Breast epithelium (tissue), 4 donors: ENCODE measurements at regions not wholly inside any gene's neighbourhood (a gene's known extent, or its start where the extent isn't known, plus 50 kb on each side); places are given as distances from the start of the nearest gene placed in this dataset.

Source experiments
- DNase-seq, 2 donors: peaks; one replicate each; pipeline ENCODE4 v3.0.0-alpha.2; 2019; ENCODE audit warnings: low spot score in 2 of 2
- H3K27ac ChIP-seq, 2 donors: fragments of 200-600 bp; sonication (generic) in 1 of 2; one replicate each; pipeline ENCODE4 v1.5.1; 2016 to 2019; ENCODE audit warnings: mild to moderate bottlenecking in 1 of 2
- H3K27me3 ChIP-seq, 2 donors: fragments of 200-600 bp; sonication (generic) in 1 of 2; one replicate each; pipeline versions ENCODE4 v1.5.1 to v1.6.0; 2017 to 2019; ENCODE audit warnings: control low read depth in 1 of 2, mild to moderate bottlenecking in 1 of 2
- H3K36me3 ChIP-seq: fragments of 200-600 bp; one replicate; pipeline ENCODE4 v1.5.1; 2019
- H3K4me1 ChIP-seq, 2 donors: fragments of 200-600 bp; sonication (generic); one replicate each; pipeline ENCODE4 v1.5.1; 2016 to 2019; ENCODE audit warnings: control low read depth in 1 of 2
- H3K4me3 ChIP-seq, 3 donors: fragments of 200-600 bp; sonication (generic); 1 replicate in 2 of 3; 2 replicates in 1 of 3; pipeline ENCODE4 v1.5.1; 2016 to 2019; ENCODE audit warnings: mild to moderate bottlenecking in 3 of 3, moderate library complexity in 2 of 3
- H3K9me3 ChIP-seq, 2 donors: fragments of 200-600 bp; sonication (generic) in 1 of 2; one replicate each; pipeline ENCODE4 v1.5.1; 2016 to 2019; ENCODE audit warnings: control low read depth in 1 of 2
- POLR2A ChIP-seq: fragments of 450-650 bp; IDR thresholded peaks from one replicate; pipeline ENCODE4 v1.6.1; 2016; ENCODE audit warnings: antibody characterized with exemption, mild to moderate bottlenecking, moderate library complexity
- POLR2AphosphoS5 ChIP-seq, 3 donors: sonication (generic); formaldehyde crosslinking; IDR thresholded peaks; one replicate each; pipeline ENCODE4 v1.6.1; 2017; ENCODE audit warnings: antibody characterized with exemption in 3 of 3
- intact Hi-C: fragments of 100-400 bp; cut with DNase I; formaldehyde crosslinking; loops from one replicate; pipeline ENCODE4 v1.15.1; 2023; ENCODE audit warnings: low total_unique reads
- TF ChIP-seq, protein P1 (sequence below), 3 donors: fragments of 450-650 bp; IDR thresholded peaks; one replicate each; pipeline ENCODE4 v1.5.1; 2016 to 2017; ENCODE audit warnings: antibody characterized with exemption in 3 of 3, mild to moderate bottlenecking in 3 of 3, moderate library complexity in 3 of 3

DNA sequence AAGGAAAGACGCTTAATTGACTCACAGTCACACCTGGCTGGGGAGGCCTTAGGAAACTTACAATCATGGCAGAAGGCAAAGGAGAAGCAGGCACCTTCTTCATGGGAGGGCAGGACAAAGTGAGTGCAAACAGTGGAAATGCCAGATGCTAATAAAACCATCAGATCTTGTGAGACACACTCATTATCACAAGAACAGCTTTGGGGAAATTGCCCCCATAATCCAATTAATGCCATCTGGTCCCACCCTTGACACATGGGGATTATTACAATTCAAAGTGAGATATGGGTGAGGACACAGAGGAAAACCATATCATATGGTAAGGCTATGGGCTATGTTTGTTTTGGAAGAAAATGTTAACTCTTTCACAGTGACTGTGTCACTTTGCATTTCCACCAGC, 1272.5 kb upstream of the CELF2 start:
- Histone ChIP-seq H3K4me1 (no peaks in the 10 kb centered on the region), H3K9me3 (no peaks in the 10 kb centered on the region), H3K36me3 (no peaks in the 10 kb centered on the region), H3K27me3 (no peaks in the 10 kb centered on the region), H3K27ac (no peak overlapping the region), H3K4me3 (no peak overlapping the region)
- DNase-seq, result no peak
- intact Hi-C loops, result no loop called here
- TF ChIP-seq, protein P1, sequence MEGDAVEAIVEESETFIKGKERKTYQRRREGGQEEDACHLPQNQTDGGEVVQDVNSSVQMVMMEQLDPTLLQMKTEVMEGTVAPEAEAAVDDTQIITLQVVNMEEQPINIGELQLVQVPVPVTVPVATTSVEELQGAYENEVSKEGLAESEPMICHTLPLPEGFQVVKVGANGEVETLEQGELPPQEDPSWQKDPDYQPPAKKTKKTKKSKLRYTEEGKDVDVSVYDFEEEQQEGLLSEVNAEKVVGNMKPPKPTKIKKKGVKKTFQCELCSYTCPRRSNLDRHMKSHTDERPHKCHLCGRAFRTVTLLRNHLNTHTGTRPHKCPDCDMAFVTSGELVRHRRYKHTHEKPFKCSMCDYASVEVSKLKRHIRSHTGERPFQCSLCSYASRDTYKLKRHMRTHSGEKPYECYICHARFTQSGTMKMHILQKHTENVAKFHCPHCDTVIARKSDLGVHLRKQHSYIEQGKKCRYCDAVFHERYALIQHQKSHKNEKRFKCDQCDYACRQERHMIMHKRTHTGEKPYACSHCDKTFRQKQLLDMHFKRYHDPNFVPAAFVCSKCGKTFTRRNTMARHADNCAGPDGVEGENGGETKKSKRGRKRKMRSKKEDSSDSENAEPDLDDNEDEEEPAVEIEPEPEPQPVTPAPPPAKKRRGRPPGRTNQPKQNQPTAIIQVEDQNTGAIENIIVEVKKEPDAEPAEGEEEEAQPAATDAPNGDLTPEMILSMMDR (IDR thresholded peaks at IDR 0.05), result no peak

DNA sequence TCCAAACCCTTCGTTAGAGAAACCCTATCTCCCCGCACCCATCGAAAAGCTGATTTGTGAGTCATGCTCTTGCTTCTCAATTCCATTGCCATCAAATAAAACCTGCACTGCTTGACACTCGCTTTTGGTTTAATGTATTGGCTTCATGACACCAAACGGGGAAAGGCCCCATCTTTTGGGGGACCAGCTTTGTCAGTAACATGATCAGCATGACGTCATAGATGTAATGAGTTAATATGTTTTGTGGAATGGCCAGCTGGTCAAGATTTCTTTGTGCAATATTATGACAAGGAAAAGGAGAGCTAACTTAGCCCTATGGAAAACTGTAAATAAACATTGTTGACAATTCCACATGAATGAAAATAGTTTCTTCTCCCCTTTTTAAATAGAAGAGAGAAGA, 1260.5 kb upstream of the CELF2 start:
- no peaks in the 10 kb centered on the region for H3K36me3 ChIP-seq
- H3K9me3 ChIP-seq, result no peaks in the 10 kb centered on the region
- no peaks in the 10 kb centered on the region for H3K4me1 ChIP-seq
- H3K27me3 ChIP-seq, result no peaks in the 10 kb centered on the region
- no peak overlapping the region for H3K27ac ChIP-seq
- no peak overlapping the region for H3K4me3 ChIP-seq
- intact Hi-C loops, result no loop called here
- no peak for DNase-seq
- TF ChIP-seq, protein P1 (IDR thresholded peaks at IDR 0.05), result no peak
- TF ChIP-seq POLR2A, result no peak
- TF ChIP-seq POLR2AphosphoS5 (IDR thresholded peaks at IDR 0.05), result no peak

DNA sequence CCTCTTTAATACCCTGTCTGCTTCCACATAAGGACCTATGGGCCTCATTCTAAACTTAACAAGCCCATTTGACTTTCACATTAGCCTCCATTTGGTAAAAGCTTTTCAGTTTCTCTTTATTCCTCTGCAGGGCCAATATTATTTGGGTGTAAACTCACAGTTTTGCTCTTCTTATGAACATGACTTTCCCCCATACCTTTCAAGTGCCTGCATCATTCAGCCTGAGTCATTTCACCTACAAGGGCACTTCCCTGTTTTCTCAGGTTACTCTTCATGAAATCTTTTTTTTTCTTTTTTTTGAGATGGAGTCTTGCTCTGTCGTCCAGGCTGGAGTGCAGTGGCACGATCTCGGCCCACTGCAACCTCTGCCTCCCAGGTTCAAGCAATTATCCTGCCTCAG, 1258.1 kb upstream of the CELF2 start:
- H3K4me1 ChIP-seq, result no peaks in the 10 kb centered on the region
- no peaks in the 10 kb centered on the region for H3K9me3 ChIP-seq
- no peak for TF ChIP-seq POLR2AphosphoS5 (IDR thresholded peaks at IDR 0.05)
- TF ChIP-seq, protein P1 (IDR thresholded peaks at IDR 0.05), result no peak
- no peak for TF ChIP-seq POLR2A
- no peak overlapping the region for H3K4me3 ChIP-seq
- no peak overlapping the region for H3K27ac ChIP-seq
- no peak for DNase-seq
- intact Hi-C loops, result no loop called here
- H3K36me3 ChIP-seq, result no peaks in the 10 kb centered on the region
- H3K27me3 ChIP-seq, result no peaks in the 10 kb centered on the region

DNA sequence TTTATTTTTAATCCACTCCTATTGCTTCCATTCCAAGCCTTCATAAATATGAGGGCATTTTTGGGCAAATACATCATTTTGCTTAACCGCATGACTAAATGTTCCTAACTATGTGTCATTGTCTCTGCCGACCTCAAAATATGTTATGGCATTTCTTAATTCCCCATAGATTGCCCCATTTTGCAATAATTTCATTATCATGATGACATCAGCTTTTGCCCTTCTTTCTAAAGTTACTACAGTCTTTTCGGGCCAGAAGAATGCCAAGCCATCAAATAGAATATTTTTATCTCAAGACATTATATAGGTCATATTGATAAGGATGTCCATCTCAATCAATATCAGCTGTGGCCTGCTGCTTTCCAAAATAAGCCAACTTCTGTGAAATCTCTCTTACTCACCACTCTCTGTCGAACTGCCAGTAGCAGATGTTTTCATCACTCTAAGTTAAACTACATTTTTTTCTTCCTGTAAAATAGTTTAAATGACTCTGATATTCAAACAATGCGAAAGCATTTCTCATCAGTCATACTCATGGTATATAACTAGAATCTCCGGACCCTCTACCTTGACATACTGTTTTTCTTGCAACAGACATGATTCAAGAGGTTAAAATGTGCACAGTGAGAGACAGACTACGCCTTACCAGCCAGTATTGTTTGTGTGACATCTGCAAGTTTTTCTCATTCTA, 1254.6 kb upstream of the CELF2 start:
- Histone ChIP-seq H3K4me3 (no peak overlapping the region), H3K27me3 (no peaks in the 10 kb centered on the region), H3K27ac (no peak overlapping the region), H3K36me3 (no peaks in the 10 kb centered on the region), H3K4me1 (no peaks in the 10 kb centered on the region), H3K9me3 (no peaks in the 10 kb centered on the region)
- no peak for DNase-seq
- TF ChIP-seq POLR2AphosphoS5 (IDR thresholded peaks at IDR 0.05), result no peak
- TF ChIP-seq, protein P1 (IDR thresholded peaks at IDR 0.05), result no peak
- no peak for TF ChIP-seq POLR2A
- intact Hi-C loops, result no loop called here

DNA sequence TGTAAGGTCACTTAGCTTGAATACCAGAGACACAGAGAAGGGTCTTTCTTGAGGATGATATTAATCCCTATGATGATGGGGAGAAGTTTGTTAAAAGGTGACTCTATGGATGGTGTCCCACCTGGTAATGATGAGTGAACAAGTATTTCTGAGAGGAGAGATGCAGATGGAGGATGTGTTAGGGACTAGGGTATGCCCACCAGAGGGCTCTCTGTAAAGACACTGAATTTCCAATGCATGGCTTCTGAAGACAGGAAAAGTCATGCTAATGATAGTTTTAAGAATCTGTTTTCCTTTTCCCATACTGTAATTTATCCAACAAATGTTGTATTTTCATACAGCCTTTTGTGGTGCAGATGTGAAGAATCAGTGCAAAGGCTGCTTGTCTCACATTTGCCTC, 1250.9 kb upstream of the CELF2 start:
- no peak overlapping the region for H3K4me3 ChIP-seq
- H3K4me1 ChIP-seq, result no peaks in the 10 kb centered on the region
- no peak overlapping the region for H3K27ac ChIP-seq
- H3K27me3 ChIP-seq, result no peaks in the 10 kb centered on the region
- TF ChIP-seq POLR2A, result no peak
- TF ChIP-seq, protein P1 (IDR thresholded peaks at IDR 0.05), result no peak
- no peak for TF ChIP-seq POLR2AphosphoS5 (IDR thresholded peaks at IDR 0.05)
- intact Hi-C loops, result no loop called here
- no peak for DNase-seq
- no peaks in the 10 kb centered on the region for H3K9me3 ChIP-seq
- H3K36me3 ChIP-seq, result no peaks in the 10 kb centered on the region
